Gastroesophageal sphincter (tissue), 4 donors: ENCODE measurements at regions not wholly inside any gene's neighbourhood (a gene's known extent, or its start where the extent isn't known, plus 50 kb on each side); places are given as distances from the start of the nearest gene placed in this dataset.

Experiments
- ATAC-seq: fragments of 150-250 bp; one replicate; pipeline ENCODE4 v1.9.1; 2016; ENCODE audit warnings: mild to moderate bottlenecking, moderate library complexity
- H3K27ac ChIP-seq, 4 donors: fragments of 200-600 bp; sonication (generic) in 3 of 4; 1 replicate in 3 of 4; 2 replicates in 1 of 4; pipeline ENCODE4 v1.5.1; 2016 to 2019
- H3K27me3 ChIP-seq: fragments of 200-600 bp; sonication (generic); one replicate; pipeline ENCODE4 v1.5.1; 2019
- H3K36me3 ChIP-seq, 2 donors: fragments of 200-600 bp; sonication (generic); one replicate each; pipeline ENCODE4 v1.5.1; 2019; ENCODE audit warnings: control low read depth in 1 of 2
- H3K4me1 ChIP-seq, 3 donors: fragments of 200-600 bp; sonication (generic); 1 replicate in 2 of 3; 2 replicates in 1 of 3; pipeline ENCODE4 v1.5.1; 2016 to 2019; ENCODE audit warnings: control low read depth in 2 of 3
- H3K4me3 ChIP-seq, 2 donors: fragments of 200-600 bp; sonication (generic); one replicate each; pipeline ENCODE4 v1.5.1; 2019; ENCODE audit warnings: mild to moderate bottlenecking in 1 of 2, moderate library complexity in 1 of 2
- H3K9me3 ChIP-seq, 3 donors: fragments of 200-600 bp; sonication (generic); one replicate each; pipeline ENCODE4 v1.5.1; 2017 to 2019; ENCODE audit warnings: control low read depth in 2 of 3
- EP300 ChIP-seq: sonication (generic); formaldehyde crosslinking; IDR thresholded peaks from one replicate; pipeline ENCODE4 v1.6.1; 2017; ENCODE audit warnings: antibody characterized with exemption, mild to moderate bottlenecking
- POLR2A ChIP-seq, 2 donors: fragments of 450-650 bp; IDR thresholded peaks; one replicate each; pipeline ENCODE4 v1.6.1; 2017; ENCODE audit warnings: antibody characterized with exemption in 2 of 2, mild to moderate bottlenecking in 2 of 2, moderate library complexity in 1 of 2
- POLR2AphosphoS5 ChIP-seq: sonication (generic); formaldehyde crosslinking; IDR thresholded peaks from one replicate; pipeline ENCODE4 v1.6.1; 2017; ENCODE audit warnings: antibody characterized with exemption
- WGBS, 2 donors: methylation state at CpG; one replicate each; pipeline ENCODE4 v1.1.5; 2018; ENCODE audit warnings: low coverage in 1 of 2; 5-methylcytosine and 5-hydroxymethylcytosine counted together
- TF ChIP-seq, protein P1 (sequence below), 4 experiments: fragments of 200-600 bp in 2 of 4; fragments of 450-650 bp in 2 of 4; sonication (generic) in 1 of 4; IDR thresholded peaks; one replicate each; pipeline ENCODE4 v1.5.1; 2017 to 2019; ENCODE audit warnings: antibody characterized with exemption in 4 of 4, mild to moderate bottlenecking in 2 of 4, moderate library complexity in 2 of 4

DNA sequence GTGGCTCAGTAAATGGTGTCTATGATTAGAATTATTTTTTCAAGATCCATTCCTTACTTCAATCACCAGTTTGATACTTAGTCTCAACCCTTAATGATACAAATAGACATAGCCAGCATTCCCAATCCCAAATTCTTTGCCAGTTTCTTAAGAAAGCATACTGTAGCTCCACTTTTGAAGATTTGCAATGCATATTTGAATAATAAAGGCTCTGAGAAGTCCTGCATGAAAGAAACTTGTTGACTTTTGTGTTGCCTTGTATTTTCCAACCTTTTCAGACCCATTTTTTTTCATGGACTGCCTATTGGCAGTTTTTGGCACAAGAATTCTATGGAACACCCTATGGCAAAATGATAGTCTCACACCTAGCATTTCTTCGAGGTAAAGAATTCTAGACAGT, 215.6 kb upstream of the CHD6 start:
- no peaks in the 10 kb centered on the region for H3K4me1 ChIP-seq
- WGBS, 2 donors = 63 to 87% methylated on average over 1 of the region's 1 CpG
- TF ChIP-seq POLR2AphosphoS5 (no peak), EP300 (no peak), POLR2A (IDR thresholded peaks at IDR 0.05) (no peak)
- TF ChIP-seq, protein P1, sequence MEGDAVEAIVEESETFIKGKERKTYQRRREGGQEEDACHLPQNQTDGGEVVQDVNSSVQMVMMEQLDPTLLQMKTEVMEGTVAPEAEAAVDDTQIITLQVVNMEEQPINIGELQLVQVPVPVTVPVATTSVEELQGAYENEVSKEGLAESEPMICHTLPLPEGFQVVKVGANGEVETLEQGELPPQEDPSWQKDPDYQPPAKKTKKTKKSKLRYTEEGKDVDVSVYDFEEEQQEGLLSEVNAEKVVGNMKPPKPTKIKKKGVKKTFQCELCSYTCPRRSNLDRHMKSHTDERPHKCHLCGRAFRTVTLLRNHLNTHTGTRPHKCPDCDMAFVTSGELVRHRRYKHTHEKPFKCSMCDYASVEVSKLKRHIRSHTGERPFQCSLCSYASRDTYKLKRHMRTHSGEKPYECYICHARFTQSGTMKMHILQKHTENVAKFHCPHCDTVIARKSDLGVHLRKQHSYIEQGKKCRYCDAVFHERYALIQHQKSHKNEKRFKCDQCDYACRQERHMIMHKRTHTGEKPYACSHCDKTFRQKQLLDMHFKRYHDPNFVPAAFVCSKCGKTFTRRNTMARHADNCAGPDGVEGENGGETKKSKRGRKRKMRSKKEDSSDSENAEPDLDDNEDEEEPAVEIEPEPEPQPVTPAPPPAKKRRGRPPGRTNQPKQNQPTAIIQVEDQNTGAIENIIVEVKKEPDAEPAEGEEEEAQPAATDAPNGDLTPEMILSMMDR (IDR thresholded peaks at IDR 0.05) = no peak
- H3K27ac ChIP-seq = no peak overlapping the region
- H3K9me3 ChIP-seq = peaks cover 0 to 4% (median 0%) of the 10 kb centered on the region in 3 donors
- H3K36me3 ChIP-seq = no peaks in the 10 kb centered on the region
- H3K4me3 ChIP-seq = no peak overlapping the region
- ATAC-seq = no peak
- peaks cover 4% of the 10 kb centered on the region for H3K27me3 ChIP-seq

DNA sequence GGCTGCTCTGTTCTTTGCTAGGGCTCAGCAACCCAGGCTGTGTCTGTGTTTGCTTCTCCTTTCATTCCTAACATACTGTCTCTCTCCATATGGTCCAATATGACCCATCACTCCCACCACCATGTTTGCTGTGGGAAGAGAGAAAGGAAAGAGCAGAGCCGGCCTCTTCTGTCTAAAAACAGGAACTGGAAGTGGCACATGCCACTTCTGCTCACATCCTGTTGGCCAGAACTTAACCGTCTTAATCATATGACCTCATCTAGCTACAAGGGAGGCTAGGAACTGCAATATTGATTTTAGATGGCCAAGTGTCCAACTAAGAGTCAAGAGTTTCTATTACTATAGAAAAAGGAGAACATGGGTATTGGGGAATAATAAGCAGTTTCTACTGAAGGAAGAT, 212.5 kb upstream of the CHD6 start:
- Histone ChIP-seq H3K36me3 (no peaks in the 10 kb centered on the region), H3K4me1 (no peaks in the 10 kb centered on the region), H3K9me3 (peaks cover 0 to 6% (median 0%) of the 10 kb centered on the region in 3 donors), H3K4me3 (no peak overlapping the region), H3K27me3 (peaks cover 18% of the 10 kb centered on the region), H3K27ac (no peak overlapping the region)
- 83% methylated on average over 1 of the region's 2 CpGs; no CpG with 5 or more reads in 1 of the 2 donors for WGBS, 2 donors
- TF ChIP-seq, protein P1 (IDR thresholded peaks at IDR 0.05) = no peak
- no peak for TF ChIP-seq POLR2A (IDR thresholded peaks at IDR 0.05)
- TF ChIP-seq EP300 = no peak
- no peak for TF ChIP-seq POLR2AphosphoS5
- ATAC-seq = no peak

DNA sequence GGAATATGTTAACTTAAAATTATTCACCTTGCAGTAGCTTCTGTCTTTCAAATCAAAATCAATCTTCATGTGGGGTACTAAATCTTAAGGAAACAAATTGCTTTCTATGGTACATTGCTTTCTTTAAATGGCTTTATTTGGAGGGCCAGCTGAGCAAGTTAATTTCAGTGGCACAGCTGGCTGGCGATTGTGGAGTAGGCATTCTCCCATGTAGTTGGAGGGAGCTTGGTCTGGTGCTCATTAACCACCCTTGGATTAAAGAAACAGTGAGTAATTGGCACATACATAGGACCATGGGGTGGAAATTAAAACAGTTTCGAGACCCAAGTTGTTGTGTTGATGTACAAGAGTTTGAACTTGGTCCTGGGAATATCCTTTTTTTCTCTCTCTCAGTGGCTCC, 201.3 kb upstream of the CHD6 start:
- WGBS, 2 donors = 74 to 83% methylated on average over 2 of the region's 2 CpGs
- no peak overlapping the region for H3K4me3 ChIP-seq
- ATAC-seq = no peak
- H3K4me1 ChIP-seq = no peaks in the 10 kb centered on the region
- H3K36me3 ChIP-seq = no peaks in the 10 kb centered on the region
- no peak overlapping the region for H3K27ac ChIP-seq
- H3K9me3 ChIP-seq = no peaks in the 10 kb centered on the region
- TF ChIP-seq POLR2A (IDR thresholded peaks at IDR 0.05) = no peak
- no peak for TF ChIP-seq POLR2AphosphoS5
- TF ChIP-seq, protein P1 (IDR thresholded peaks at IDR 0.05) = no peak
- no peak for TF ChIP-seq EP300
- H3K27me3 ChIP-seq = no peaks in the 10 kb centered on the region

DNA sequence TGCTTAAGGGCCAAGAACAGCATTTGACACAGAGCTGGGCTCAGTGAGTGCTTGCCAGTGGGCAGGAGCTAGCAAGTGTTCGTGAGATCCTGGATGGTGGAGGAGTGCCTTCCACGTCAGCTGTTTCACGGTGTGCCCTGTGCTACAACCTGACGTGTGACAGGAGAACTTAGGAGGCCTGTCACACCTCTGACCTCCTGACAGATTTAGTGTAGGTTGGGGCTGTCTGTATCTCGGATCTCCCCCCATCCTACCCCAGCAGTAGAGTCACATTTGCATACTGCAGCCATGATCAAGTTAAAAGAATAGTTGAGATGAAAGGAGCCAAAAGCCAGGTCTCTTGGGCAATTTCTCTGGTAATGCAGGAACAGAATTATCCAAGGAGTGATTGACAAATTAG, 200.8 kb upstream of the CHD6 start:
- WGBS, 2 donors = 29% methylated on average over 1 of the region's 5 CpGs; no CpG with 5 or more reads in 1 of the 2 donors
- ATAC-seq = no peak
- no peaks in the 10 kb centered on the region for H3K27me3 ChIP-seq
- no peak overlapping the region for H3K27ac ChIP-seq
- H3K4me1 ChIP-seq = no peaks in the 10 kb centered on the region
- H3K9me3 ChIP-seq = no peaks in the 10 kb centered on the region
- TF ChIP-seq POLR2A (IDR thresholded peaks at IDR 0.05) (no peak), EP300 (no peak), POLR2AphosphoS5 (no peak)
- TF ChIP-seq, protein P1 (IDR thresholded peaks at IDR 0.05) = no peak
- H3K4me3 ChIP-seq = no peak overlapping the region
- no peaks in the 10 kb centered on the region for H3K36me3 ChIP-seq

DNA sequence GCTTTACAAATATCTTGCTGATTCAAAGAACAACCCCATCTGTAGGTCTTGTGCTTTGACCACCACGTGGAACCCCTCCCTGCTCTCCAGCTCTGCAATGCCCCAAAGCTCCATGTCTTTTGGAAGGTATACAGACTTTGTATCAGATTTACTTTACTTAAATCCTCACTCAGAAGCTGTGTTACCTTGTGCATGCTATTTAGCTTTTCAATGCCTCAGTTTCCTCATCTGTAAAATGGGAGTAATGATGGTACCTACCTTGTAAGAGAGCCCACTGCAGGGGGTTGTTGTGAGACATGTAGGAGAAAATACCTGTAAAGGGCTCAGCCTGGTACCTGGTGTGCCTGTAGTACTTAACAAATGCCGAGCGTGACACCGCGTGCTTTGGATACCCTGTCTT, 200.2 kb upstream of the CHD6 start:
- Histone ChIP-seq H3K36me3 (no peaks in the 10 kb centered on the region), H3K4me3 (no peak overlapping the region), H3K9me3 (no peaks in the 10 kb centered on the region), H3K4me1 (no peaks in the 10 kb centered on the region), H3K27ac (no peak overlapping the region), H3K27me3 (no peaks in the 10 kb centered on the region)
- WGBS, 2 donors = 80 to 86% methylated on average over 1 to 5 of the region's 5 CpGs
- no peak for ATAC-seq
- TF ChIP-seq, protein P1 (IDR thresholded peaks at IDR 0.05) = no peak
- TF ChIP-seq EP300 (no peak), POLR2AphosphoS5 (no peak), POLR2A (IDR thresholded peaks at IDR 0.05) (no peak)
